A549 (cell line): ENCODE measurements at regions not wholly inside any gene's neighbourhood (a gene's known extent, or its start where the extent isn't known, plus 50 kb on each side); places are given as distances from the start of the nearest gene placed in this dataset.

Experiments
- ATAC-seq, 2 experiments: fragments of 200-7000 bp in 1 of 2; fragments of >200 bp in 1 of 2; cut with Nextera tagmentation in 1 of 2; cut with Tn5 transposase in 1 of 2; 3 replicates each; pipeline versions ENCODE4 v1.8.0 to v1.9.1; 2018 to 2020; ENCODE audit warnings: mild to moderate bottlenecking in 1 of 2, moderate library complexity in 1 of 2
- CTCF ChIA-PET: fragments of 300-600 bp; sonication (Branson Sonifier 250); formaldehyde crosslinking; extraction: SDS; loops from one replicate; lab custom pipeline; 2021; ENCODE audit warnings: antibody characterized with exemption, inconsistent platforms; lab: Yijun Ruan, JAX
- POLR2A ChIA-PET: fragments of 350-600 bp; formaldehyde crosslinking; extraction: SDS; loops from one replicate; lab custom pipeline; 2021; ENCODE audit warnings: antibody characterized with exemption, inconsistent platforms; lab: Yijun Ruan, JAX
- DNase-seq, 2 experiments: peaks; one replicate each; pipeline versions ENCODE4 v3.0.0 to v3.0.0-alpha.2; 2011 to 2016; ENCODE audit warnings: low read depth in 1 of 2, low spot score in 1 of 2
- FAIRE-seq: peaks from 2 replicates; lab custom pipeline; 2011; peaks lifted over from hg19 to GRCh38; lab: Jason Lieb, UNC
- H3K27ac ChIP-seq, 2 experiments: fragments of >200 bp; sonication (Bioruptor Twin); formaldehyde crosslinking; 3 replicates each; pipeline ENCODE4 v1.5.1; 2016 to 2017
- H3K4me1 ChIP-seq: fragments of >200 bp; sonication (Bioruptor Twin); formaldehyde crosslinking; 3 replicates; pipeline ENCODE4 v1.6.1; 2016
- H3K4me2 ChIP-seq: fragments of >200 bp; sonication (Bioruptor Twin); formaldehyde crosslinking; 3 replicates; pipeline ENCODE4 v1.6.1; 2016
- H3K4me3 ChIP-seq: fragments of >200 bp; sonication (Bioruptor Twin); formaldehyde crosslinking; 3 replicates; pipeline ENCODE4 v1.5.1; 2016
- H3K9me3 ChIP-seq: fragments of >200 bp; sonication (Bioruptor Twin); formaldehyde crosslinking; 3 replicates; pipeline ENCODE4 v1.6.1; 2016
- CEBPB ChIP-seq, 2 experiments: fragments of >200 bp in 1 of 2; sonication (Bioruptor Twin) in 1 of 2; formaldehyde crosslinking in 1 of 2; IDR thresholded peaks; 2 replicates each; pipeline ENCODE4 v1.6.1; 2012 to 2016
- EP300 ChIP-seq, 2 experiments: fragments of >200 bp; sonication (Bioruptor Twin); formaldehyde crosslinking; IDR thresholded peaks; 2 replicates in 1 of 2; 3 replicates in 1 of 2; pipeline ENCODE4 v1.6.1; 2016 to 2017
- ESRRA ChIP-seq: fragments of 150-350 bp; IDR thresholded peaks from 2 replicates; pipeline ENCODE4 v1.6.1; 2014; ENCODE audit warnings: mild to moderate bottlenecking, low read length, borderline replicate concordance
- HEYL ChIP-seq: fragments of 250-450 bp; sonication (Bioruptor Pico); IDR thresholded peaks from 2 replicates; pipeline ENCODE4 v1.8.0; 2021; ENCODE audit warnings: mild to moderate bottlenecking, moderate library complexity
- HOXB5 ChIP-seq: fragments of 250-450 bp; sonication (Bioruptor Pico); IDR thresholded peaks from 2 replicates; pipeline ENCODE4 v1.5.0; 2020; ENCODE audit warnings: mild to moderate bottlenecking, moderate library complexity
- JUN ChIP-seq, 2 experiments: fragments of >200 bp; sonication (Bioruptor Twin); formaldehyde crosslinking; IDR thresholded peaks; 2 replicates in 1 of 2; 3 replicates in 1 of 2; pipeline ENCODE4 v1.6.1; 2016 to 2017
- MAZ ChIP-seq: fragments of 150-350 bp; IDR thresholded peaks from 2 replicates; pipeline ENCODE4 v1.6.1; 2014; ENCODE audit warnings: antibody characterized with exemption, low read depth, low read length, borderline replicate concordance
- MYC ChIP-seq: IDR thresholded peaks from 2 replicates; pipeline ENCODE4 v1.6.1; 2012; ENCODE audit warnings: mild to moderate bottlenecking, inconsistent platforms, low read length, improper control_type of control experiment, borderline replicate concordance
- NPAS2 ChIP-seq: fragments of 250-450 bp; sonication (Bioruptor Pico); IDR thresholded peaks from 2 replicates; pipeline ENCODE4 v1.8.0; 2022; ENCODE audit warnings: mild to moderate bottlenecking, moderate library complexity, borderline replicate concordance
- NR3C1 ChIP-seq: fragments of >200 bp; sonication (Bioruptor Twin); formaldehyde crosslinking; IDR thresholded peaks from 3 replicates; pipeline ENCODE4 v1.6.1; 2017
- PHF8 ChIP-seq: fragments of 200-600 bp; sonication (generic); IDR thresholded peaks from 2 replicates; pipeline ENCODE4 v1.6.1; 2016; ENCODE audit warnings: low read depth, mild to moderate bottlenecking, antibody characterized with exemption, moderate library complexity, borderline replicate concordance
- RCOR1 ChIP-seq: fragments of 150-350 bp; IDR thresholded peaks from 2 replicates; pipeline ENCODE4 v1.6.1; 2014; ENCODE audit warnings: antibody characterized with exemption, low read length, low read depth
- RFX5 ChIP-seq: fragments of 450-650 bp; IDR thresholded peaks from 2 replicates; pipeline ENCODE4 v1.7.1; 2014; ENCODE audit warnings: antibody characterized with exemption, mild to moderate bottlenecking, moderate library complexity
- TFCP2L1 ChIP-seq: fragments of 250-450 bp; sonication (Bioruptor Pico); IDR thresholded peaks from 2 replicates; pipeline ENCODE4 v1.5.0; 2021; ENCODE audit warnings: mild to moderate bottlenecking
- ZC3H11A ChIP-seq: fragments of 450-650 bp; IDR thresholded peaks from 2 replicates; pipeline ENCODE4 v1.6.1; 2014; ENCODE audit warnings: antibody characterized with exemption, mild to moderate bottlenecking
- WGBS: methylation state at CpG from one replicate; pipeline ENCODE4 v1.1.6; 2017; ENCODE audit errors: missing lambda C conversion rate; 5-methylcytosine and 5-hydroxymethylcytosine counted together
- TF ChIP-seq, protein P1 (sequence below): IDR thresholded peaks from 2 replicates; pipeline ENCODE4 v1.6.1; 2012; ENCODE audit warnings: low read depth, borderline replicate concordance
- TF ChIP-seq, protein P2 (sequence below): fragments of 250-450 bp; sonication (Bioruptor Pico); IDR thresholded peaks from 2 replicates; pipeline ENCODE4 v1.5.0; 2020; ENCODE audit warnings: low read depth, mild to moderate bottlenecking, moderate library complexity
- TF ChIP-seq, protein P3 (sequence below): fragments of >200 bp; sonication (Bioruptor Twin); formaldehyde crosslinking; IDR thresholded peaks from 2 replicates; pipeline ENCODE4 v1.6.1; 2016
- TF ChIP-seq, protein P4 (sequence below): fragments of 250-450 bp; sonication (Bioruptor Pico); IDR thresholded peaks from 2 replicates; pipeline ENCODE4 v1.5.0; 2021; ENCODE audit warnings: mild to moderate bottlenecking, moderate library complexity, borderline replicate concordance
- TF ChIP-seq, protein P5 (sequence below): fragments of >200 bp; sonication (Bioruptor Twin); formaldehyde crosslinking; IDR thresholded peaks from 3 replicates; pipeline ENCODE4 v1.5.1; 2016
- TF ChIP-seq, protein P6 (sequence below): fragments of >200 bp; sonication (Bioruptor Twin); formaldehyde crosslinking; IDR thresholded peaks from 3 replicates; pipeline ENCODE4 v1.6.1; 2016

DNA sequence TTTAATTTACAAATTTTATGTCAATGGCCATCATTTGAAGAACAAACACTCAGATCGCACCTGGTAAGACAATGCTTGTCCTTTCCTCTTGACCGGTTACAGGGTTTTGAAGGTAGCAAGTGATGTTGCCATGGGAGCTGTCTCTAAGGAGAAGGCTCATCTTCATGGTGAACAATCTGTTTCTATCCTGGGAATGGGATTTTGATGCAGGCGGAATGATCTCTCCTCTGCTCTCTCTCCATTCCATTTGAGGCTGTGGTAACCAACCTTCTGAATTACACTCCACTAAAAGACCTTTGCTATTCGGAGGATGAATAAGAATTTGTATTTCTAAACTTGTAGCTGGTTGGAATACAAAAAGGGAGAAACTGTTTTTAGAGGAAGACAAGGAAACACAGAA is 57.9 kb upstream of the SLC5A9 start:
- no peak for TF ChIP-seq EP300 (IDR thresholded peaks at IDR 0.05)
- TF ChIP-seq TFCP2L1 (CRISPR knock-in tag) = no peak
- TF ChIP-seq, protein P1, sequence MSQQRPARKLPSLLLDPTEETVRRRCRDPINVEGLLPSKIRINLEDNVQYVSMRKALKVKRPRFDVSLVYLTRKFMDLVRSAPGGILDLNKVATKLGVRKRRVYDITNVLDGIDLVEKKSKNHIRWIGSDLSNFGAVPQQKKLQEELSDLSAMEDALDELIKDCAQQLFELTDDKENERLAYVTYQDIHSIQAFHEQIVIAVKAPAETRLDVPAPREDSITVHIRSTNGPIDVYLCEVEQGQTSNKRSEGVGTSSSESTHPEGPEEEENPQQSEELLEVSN = no peak
- no peak for TF ChIP-seq MYC
- TF ChIP-seq, protein P2, sequence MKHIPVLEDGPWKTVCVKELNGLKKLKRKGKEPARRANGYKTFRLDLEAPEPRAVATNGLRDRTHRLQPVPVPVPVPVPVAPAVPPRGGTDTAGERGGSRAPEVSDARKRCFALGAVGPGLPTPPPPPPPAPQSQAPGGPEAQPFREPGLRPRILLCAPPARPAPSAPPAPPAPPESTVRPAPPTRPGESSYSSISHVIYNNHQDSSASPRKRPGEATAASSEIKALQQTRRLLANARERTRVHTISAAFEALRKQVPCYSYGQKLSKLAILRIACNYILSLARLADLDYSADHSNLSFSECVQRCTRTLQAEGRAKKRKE (CRISPR knock-in tag) = no peak
- TF ChIP-seq CEBPB (IDR thresholded peaks at IDR 0.05) = no peak
- no peak for TF ChIP-seq MAZ
- no peak for TF ChIP-seq NPAS2
- TF ChIP-seq JUN (IDR thresholded peaks at IDR 0.05) = no peak
- ChIA-PET CTCF (no interaction called here), POLR2A (no interaction called here)
- Histone ChIP-seq H3K9me3 (no peaks in the 10 kb centered on the region), H3K4me2 (no peak overlapping the region), H3K4me1 (no peaks in the 10 kb centered on the region), H3K27ac (no peak overlapping the region), H3K4me3 (no peak overlapping the region)
- FAIRE-seq (no peak), DNase-seq (no peak), ATAC-seq (no peak)
- 32% methylated on average over 4 of the region's 4 CpGs for WGBS

DNA sequence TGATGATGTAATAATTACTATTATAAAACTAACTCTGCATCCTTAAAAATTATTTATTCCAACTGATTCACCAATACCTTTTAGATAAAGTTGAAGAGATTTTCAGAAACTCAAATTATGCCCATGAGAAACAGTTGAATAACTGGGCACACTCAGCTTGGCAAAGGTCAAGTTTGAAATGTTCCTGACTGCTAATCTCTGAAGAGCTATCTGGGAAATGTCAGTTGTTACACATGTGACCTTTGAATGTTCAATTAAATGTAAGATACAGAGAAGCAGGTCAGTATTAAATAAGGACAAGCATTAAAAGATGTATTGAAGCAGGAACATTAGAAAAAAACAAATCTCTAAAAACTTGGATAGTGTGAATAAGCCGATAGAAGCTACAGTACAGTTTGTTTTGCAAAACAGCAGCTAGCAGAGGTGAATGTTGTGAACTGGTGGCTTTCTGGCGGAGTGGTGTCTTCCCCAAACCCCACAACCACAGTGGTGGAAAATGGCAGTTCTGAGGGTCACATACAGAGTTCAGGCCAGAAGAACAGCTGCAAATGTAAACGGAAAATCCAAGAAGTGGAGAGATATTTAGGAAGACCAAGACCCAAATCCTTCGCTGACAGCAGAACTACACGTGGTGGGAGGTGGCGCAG is 61.9 kb upstream of the SLC5A9 start:
- no peak overlapping the region for H3K4me3 ChIP-seq
- TF ChIP-seq HEYL (CRISPR knock-in tag) (no peak), HOXB5 (CRISPR knock-in tag) (no peak), ZC3H11A (no peak), ESRRA (no peak), PHF8 (no peak), RCOR1 (no peak), MAZ (no peak), NR3C1 (no peak), RFX5 (no peak)
- TF ChIP-seq, protein P3, sequence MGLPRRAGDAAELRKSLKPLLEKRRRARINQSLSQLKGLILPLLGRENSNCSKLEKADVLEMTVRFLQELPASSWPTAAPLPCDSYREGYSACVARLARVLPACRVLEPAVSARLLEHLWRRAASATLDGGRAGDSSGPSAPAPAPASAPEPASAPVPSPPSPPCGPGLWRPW = no peak
- TF ChIP-seq, protein P4, sequence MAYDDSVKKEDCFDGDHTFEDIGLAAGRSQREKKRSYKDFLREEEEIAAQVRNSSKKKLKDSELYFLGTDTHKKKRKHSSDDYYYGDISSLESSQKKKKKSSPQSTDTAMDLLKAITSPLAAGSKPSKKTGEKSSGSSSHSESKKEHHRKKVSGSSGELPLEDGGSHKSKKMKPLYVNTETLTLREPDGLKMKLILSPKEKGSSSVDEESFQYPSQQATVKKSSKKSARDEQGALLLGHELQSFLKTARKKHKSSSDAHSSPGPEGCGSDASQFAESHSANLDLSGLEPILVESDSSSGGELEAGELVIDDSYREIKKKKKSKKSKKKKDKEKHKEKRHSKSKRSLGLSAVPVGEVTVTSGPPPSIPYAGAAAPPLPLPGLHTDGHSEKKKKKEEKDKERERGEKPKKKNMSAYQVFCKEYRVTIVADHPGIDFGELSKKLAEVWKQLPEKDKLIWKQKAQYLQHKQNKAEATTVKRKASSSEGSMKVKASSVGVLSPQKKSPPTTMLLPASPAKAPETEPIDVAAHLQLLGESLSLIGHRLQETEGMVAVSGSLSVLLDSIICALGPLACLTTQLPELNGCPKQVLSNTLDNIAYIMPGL (CRISPR knock-in tag) = no peak
- TF ChIP-seq, protein P5, sequence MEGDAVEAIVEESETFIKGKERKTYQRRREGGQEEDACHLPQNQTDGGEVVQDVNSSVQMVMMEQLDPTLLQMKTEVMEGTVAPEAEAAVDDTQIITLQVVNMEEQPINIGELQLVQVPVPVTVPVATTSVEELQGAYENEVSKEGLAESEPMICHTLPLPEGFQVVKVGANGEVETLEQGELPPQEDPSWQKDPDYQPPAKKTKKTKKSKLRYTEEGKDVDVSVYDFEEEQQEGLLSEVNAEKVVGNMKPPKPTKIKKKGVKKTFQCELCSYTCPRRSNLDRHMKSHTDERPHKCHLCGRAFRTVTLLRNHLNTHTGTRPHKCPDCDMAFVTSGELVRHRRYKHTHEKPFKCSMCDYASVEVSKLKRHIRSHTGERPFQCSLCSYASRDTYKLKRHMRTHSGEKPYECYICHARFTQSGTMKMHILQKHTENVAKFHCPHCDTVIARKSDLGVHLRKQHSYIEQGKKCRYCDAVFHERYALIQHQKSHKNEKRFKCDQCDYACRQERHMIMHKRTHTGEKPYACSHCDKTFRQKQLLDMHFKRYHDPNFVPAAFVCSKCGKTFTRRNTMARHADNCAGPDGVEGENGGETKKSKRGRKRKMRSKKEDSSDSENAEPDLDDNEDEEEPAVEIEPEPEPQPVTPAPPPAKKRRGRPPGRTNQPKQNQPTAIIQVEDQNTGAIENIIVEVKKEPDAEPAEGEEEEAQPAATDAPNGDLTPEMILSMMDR = no peak
- TF ChIP-seq, protein P6, sequence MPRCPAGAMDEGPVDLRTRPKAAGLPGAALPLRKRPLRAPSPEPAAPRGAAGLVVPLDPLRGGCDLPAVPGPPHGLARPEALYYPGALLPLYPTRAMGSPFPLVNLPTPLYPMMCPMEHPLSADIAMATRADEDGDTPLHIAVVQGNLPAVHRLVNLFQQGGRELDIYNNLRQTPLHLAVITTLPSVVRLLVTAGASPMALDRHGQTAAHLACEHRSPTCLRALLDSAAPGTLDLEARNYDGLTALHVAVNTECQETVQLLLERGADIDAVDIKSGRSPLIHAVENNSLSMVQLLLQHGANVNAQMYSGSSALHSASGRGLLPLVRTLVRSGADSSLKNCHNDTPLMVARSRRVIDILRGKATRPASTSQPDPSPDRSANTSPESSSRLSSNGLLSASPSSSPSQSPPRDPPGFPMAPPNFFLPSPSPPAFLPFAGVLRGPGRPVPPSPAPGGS = no peak
- TF ChIP-seq, all 56 proteins: peak for 0
- H3K4me1 ChIP-seq = no peaks in the 10 kb centered on the region
- POLR2A ChIA-PET = no interaction called here
- DNase-seq (no peak), ATAC-seq (no peak), FAIRE-seq (no peak)
- H3K4me2 ChIP-seq = no peak overlapping the region
- H3K27ac ChIP-seq = no peak overlapping the region
- H3K9me3 ChIP-seq = no peaks in the 10 kb centered on the region
- 19% methylated on average over 6 of the region's 6 CpGs for WGBS
- CTCF ChIA-PET = no interaction called here
